AG04449 (cell line): ENCODE measurements at regions not wholly inside any gene's neighbourhood (a gene's known extent, or its start where the extent isn't known, plus 50 kb on each side); places are given as distances from the start of the nearest gene placed in this dataset.

Experiments
- CTCF ChIA-PET: fragments of 350-600 bp; formaldehyde crosslinking; extraction: SDS; loops from one replicate; lab custom pipeline; 2021; ENCODE audit warnings: antibody characterized with exemption; lab: Yijun Ruan, JAX
- POLR2A ChIA-PET: fragments of 400-600, 350-600 bp; formaldehyde crosslinking; extraction: SDS; loops from one replicate; lab custom pipeline; 2020; ENCODE audit warnings: antibody characterized with exemption, inconsistent platforms; lab: Yijun Ruan, JAX
- DNase-seq: peaks from one replicate; pipeline ENCODE4 v3.0.0-alpha.2; 2010; ENCODE audit warnings: low read depth, low spot score
- H3K4me3 ChIP-seq: 2 replicates; pipeline ENCODE4 v1.5.1; 2011; ENCODE audit warnings: low read depth, mild to moderate bottlenecking, control low read depth, low read length
- TF ChIP-seq, protein P1 (sequence below): IDR thresholded peaks from one replicate; pipeline ENCODE4 v1.5.1; 2011; ENCODE audit warnings: mild to moderate bottlenecking, moderate library complexity, low read length, control low read depth, inconsistent platforms; ENCODE audit not compliant: insufficient read depth; ENCODE audit errors: missing control alignments

- ChIA-PET POLR2A (no interaction called here), CTCF (interaction anchor here (0.9 kb wide), 1 partner anchor 16 kb away, joined by 3 read pairs; no protein-coding TSS in a partner anchor)
- TF ChIP-seq, protein P1, sequence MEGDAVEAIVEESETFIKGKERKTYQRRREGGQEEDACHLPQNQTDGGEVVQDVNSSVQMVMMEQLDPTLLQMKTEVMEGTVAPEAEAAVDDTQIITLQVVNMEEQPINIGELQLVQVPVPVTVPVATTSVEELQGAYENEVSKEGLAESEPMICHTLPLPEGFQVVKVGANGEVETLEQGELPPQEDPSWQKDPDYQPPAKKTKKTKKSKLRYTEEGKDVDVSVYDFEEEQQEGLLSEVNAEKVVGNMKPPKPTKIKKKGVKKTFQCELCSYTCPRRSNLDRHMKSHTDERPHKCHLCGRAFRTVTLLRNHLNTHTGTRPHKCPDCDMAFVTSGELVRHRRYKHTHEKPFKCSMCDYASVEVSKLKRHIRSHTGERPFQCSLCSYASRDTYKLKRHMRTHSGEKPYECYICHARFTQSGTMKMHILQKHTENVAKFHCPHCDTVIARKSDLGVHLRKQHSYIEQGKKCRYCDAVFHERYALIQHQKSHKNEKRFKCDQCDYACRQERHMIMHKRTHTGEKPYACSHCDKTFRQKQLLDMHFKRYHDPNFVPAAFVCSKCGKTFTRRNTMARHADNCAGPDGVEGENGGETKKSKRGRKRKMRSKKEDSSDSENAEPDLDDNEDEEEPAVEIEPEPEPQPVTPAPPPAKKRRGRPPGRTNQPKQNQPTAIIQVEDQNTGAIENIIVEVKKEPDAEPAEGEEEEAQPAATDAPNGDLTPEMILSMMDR, result no peak
- H3K4me3 ChIP-seq, result no peak overlapping the region
- no peak for DNase-seq
These were observed 417.6 kb upstream of the MEX3C start for GRCh38 chr18:51614967-51615571.

DNA sequence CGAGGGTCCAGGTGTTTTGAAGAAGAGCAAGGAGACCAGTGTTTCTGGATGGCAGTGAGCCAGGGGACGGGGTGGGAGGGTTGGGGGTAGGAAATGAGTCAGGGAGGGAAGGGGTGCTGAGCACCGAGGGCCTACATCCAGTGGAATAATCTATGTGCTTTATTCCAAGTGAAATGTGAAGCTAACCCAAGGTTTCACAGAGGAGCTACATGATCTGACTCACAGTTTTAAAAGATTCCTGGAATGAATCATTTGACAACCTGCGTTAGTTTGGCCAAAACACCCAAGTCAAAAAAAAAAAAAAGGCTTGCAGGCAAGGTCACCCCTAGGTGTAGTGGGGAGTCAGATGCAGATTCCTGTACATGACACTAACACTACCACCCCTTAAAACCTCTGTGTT is 419.7 kb upstream of the MEX3C start:
- TF ChIP-seq, protein P1, result no peak
- POLR2A ChIA-PET, result no interaction called here
- no peak for DNase-seq
- CTCF ChIA-PET, result no interaction called here
- no peak overlapping the region for H3K4me3 ChIP-seq

GRCh38 chr18:51617572-51618260 is 420.2 kb upstream of the MEX3C start:
- ChIA-PET POLR2A (no interaction called here), CTCF (no interaction called here)
- no peak overlapping the region for H3K4me3 ChIP-seq
- DNase-seq, result no peak
- TF ChIP-seq, protein P1, result no peak

- CTCF ChIA-PET, result no interaction called here
These were observed 421.8 kb upstream of the MEX3C start for GRCh38 chr18:51619283-51619682.

DNA sequence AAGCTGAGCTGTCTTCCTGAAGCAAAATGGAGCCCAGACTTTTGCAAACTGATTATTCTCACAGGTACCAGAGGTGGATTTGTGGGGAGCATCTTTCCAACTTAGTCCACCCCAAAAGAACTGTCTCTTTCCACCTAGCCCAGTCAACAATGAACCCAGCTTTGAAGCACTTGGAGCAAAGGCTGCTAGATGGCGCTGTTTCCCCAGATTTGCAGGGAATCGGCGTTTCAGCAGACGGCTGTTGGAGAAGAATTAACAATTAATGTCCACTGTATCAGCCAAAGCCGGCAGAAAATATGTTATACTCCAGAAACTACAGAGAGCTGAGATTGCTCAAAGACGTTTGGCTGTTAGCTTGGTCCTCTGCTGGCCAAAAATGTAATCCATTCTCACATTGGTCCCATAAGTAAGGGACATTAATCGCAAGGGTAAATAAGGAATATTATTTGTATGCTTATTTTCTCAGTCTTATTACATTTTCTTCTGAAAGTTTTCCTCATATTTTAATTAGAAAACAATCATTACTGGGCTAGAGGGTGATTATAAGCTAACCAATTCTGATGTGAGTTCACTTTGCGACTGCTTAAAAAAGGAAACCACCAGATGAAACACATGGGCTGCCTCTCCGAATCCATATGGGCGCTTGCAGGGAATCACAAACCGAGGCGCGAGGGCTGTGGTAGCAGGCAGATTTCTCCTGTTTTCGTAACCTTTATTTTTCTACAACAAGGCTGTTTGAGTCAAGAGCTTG is 423.8 kb upstream of the MEX3C start:
- H3K4me3 ChIP-seq, result no peak overlapping the region
- CTCF ChIA-PET, result interaction anchor here (0.7 to 2.7 kb wide), 9 partner anchors 9 to 1190 kb away, joined by 3 to 13 read pairs (median 4); no protein-coding TSS in a partner anchor
- DNase-seq, result no peak
- TF ChIP-seq, protein P1, result peak; percentile 83
- POLR2A ChIA-PET, result no interaction called here

More at GRCh38 chr18:51619283-51619682, 421.8 kb upstream of the MEX3C start:
- POLR2A ChIA-PET, result no interaction called here
- TF ChIP-seq, protein P1, result no peak
- no peak overlapping the region for H3K4me3 ChIP-seq
- no peak for DNase-seq

GRCh38 chr18:51621864-51622160 is 424.3 kb upstream of the MEX3C start:
- DNase-seq, result no peak
- ChIA-PET CTCF (interaction anchor here (0.7 to 2.7 kb wide), 8 partner anchors 10 to 1189 kb away, joined by 3 to 13 read pairs (median 4); no protein-coding TSS in a partner anchor), POLR2A (no interaction called here)
- TF ChIP-seq, protein P1, result no peak
- H3K4me3 ChIP-seq, result no peak overlapping the region
